ENCODE measurements at regions not wholly inside any gene's neighbourhood (a gene's known extent, or its start where the extent isn't known, plus 50 kb on each side); places are given as distances from the start of the nearest gene placed in this dataset.

DNA sequence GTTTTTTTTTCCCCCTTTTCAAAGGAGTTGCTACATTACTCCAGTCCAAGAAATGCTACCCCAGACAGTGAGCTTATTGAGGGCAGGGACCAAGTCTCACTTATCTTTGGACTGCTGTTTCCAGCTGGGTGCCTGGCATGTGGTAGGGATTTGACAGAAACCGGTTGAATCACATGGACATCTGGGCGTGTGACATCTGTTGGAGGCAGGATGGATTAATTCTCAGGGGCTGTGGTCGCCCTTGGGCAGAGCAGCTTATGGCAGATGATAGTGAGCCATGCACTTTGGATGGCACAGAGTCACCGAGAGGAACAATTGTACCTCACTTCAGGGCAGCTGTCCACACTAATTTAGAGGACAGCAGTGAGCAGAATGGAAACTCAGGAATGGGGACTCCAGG, 254.6 kb upstream of the ID2 start:
- peaks cover 14 to 15% of the 10 kb centered on the region in 2 donors for H3K4me1 ChIP-seq (ENCODE audit: control insufficient read depth in 1 of 2, insufficient read depth in 2 of 2, low read length in 2 of 2)
- DNase-seq = no peak
- H4K20me1 ChIP-seq (ENCODE audit: insufficient read depth, low read length) = no peaks in the 10 kb centered on the region
- Mint-ChIP-seq H3K27me3 (ENCODE audit: low read depth in 3 of 3) (peaks cover 0 to 3% (median 2%) of the 10 kb centered on the region in 3 donors), H3K36me3 (no peaks in the 10 kb centered on the region), H3K4me3 (no peak overlapping the region), H3K27ac (no peak overlapping the region), H3K9me3 (peaks cover 0 to 3% (median 0%) of the 10 kb centered on the region in 7 donors), H3K4me1 (peaks cover 40% of the 10 kb centered on the region)
- H3K9me3 ChIP-seq (replicated peaks in 1 of 2; ENCODE audit: control insufficient read depth in 1 of 2, insufficient read depth in 1 of 2, low read length in 2 of 2) = no peaks in the 10 kb centered on the region
- H3K36me3 ChIP-seq (replicated peaks in 1 of 2; ENCODE audit: control insufficient read depth in 1 of 2, insufficient read depth in 2 of 2, low read length in 2 of 2) = no peaks in the 10 kb centered on the region
- TF ChIP-seq, protein P1, sequence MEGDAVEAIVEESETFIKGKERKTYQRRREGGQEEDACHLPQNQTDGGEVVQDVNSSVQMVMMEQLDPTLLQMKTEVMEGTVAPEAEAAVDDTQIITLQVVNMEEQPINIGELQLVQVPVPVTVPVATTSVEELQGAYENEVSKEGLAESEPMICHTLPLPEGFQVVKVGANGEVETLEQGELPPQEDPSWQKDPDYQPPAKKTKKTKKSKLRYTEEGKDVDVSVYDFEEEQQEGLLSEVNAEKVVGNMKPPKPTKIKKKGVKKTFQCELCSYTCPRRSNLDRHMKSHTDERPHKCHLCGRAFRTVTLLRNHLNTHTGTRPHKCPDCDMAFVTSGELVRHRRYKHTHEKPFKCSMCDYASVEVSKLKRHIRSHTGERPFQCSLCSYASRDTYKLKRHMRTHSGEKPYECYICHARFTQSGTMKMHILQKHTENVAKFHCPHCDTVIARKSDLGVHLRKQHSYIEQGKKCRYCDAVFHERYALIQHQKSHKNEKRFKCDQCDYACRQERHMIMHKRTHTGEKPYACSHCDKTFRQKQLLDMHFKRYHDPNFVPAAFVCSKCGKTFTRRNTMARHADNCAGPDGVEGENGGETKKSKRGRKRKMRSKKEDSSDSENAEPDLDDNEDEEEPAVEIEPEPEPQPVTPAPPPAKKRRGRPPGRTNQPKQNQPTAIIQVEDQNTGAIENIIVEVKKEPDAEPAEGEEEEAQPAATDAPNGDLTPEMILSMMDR (IDR thresholded peaks at IDR 0.05) = no peak
- H3K27me3 ChIP-seq (ENCODE audit: control insufficient read depth in 2 of 2, insufficient read depth in 2 of 2, low read length in 2 of 2) = no peaks in the 10 kb centered on the region
- H3K27ac ChIP-seq (ENCODE audit: low read depth in 1 of 2, low read length in 2 of 2) = no peak overlapping the region
- H3K4me2 ChIP-seq (replicated peaks; ENCODE audit: extremely low read depth, low read length, poor library complexity, severe bottlenecking) = no peak overlapping the region
- no peaks in the 10 kb centered on the region for H3K79me2 ChIP-seq (ENCODE audit: insufficient read depth, low read length)
- intact Hi-C loops (cut with micrococcal nuclease) = no loop called here
- H2AFZ ChIP-seq (ENCODE audit: insufficient read depth, low read depth, low read length, poor library complexity, severe bottlenecking) = no peak overlapping the region
- H3K4me3 ChIP-seq (replicated peaks in 1 of 3; ENCODE audit: low read depth in 2 of 3, low read length in 3 of 3) = no peak overlapping the region
- no peak overlapping the region for H3K9ac ChIP-seq (ENCODE audit: insufficient read depth, low read length, poor library complexity, severe bottlenecking)
- WGBS (ENCODE audit: insufficient coverage) = 87% methylated on average over 3 of the region's 4 CpGs

DNA sequence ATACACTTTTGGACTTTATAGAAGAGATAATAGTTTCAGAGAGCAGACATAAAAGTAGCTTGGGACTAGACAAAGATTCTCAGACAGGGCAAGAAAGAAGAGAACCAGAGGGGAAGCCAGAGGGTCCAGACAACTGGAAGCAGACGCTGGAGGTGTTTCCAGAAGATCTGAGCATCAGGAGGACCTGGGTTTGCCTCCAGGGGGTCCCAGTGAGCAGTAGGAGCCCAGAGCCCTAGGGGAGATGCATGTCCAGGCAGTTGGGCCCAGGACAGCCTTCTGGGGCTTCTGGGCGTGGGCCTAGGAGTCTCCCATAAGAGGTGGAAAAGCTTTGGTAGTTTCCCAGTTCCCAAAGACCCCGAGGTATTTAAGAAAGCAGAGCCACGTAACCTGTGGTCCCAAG, 251.2 kb upstream of the ID2 start:
- Histone ChIP-seq H3K27me3 (ENCODE audit: control insufficient read depth in 2 of 2, insufficient read depth in 2 of 2, low read length in 2 of 2) (no peaks in the 10 kb centered on the region), H3K79me2 (ENCODE audit: insufficient read depth, low read length) (no peaks in the 10 kb centered on the region), H3K4me1 (ENCODE audit: control insufficient read depth in 1 of 2, insufficient read depth in 2 of 2, low read length in 2 of 2) (peaks cover 32 to 37% of the 10 kb centered on the region in 2 donors), H4K20me1 (ENCODE audit: insufficient read depth, low read length) (no peaks in the 10 kb centered on the region), H2AFZ (ENCODE audit: insufficient read depth, low read depth, low read length, poor library complexity, severe bottlenecking) (no peak overlapping the region), H3K36me3 (replicated peaks in 1 of 2; ENCODE audit: control insufficient read depth in 1 of 2, insufficient read depth in 2 of 2, low read length in 2 of 2) (no peaks in the 10 kb centered on the region), H3K4me3 (replicated peaks in 1 of 3; ENCODE audit: low read depth in 2 of 3, low read length in 3 of 3) (no peak overlapping the region), H3K9ac (ENCODE audit: insufficient read depth, low read length, poor library complexity, severe bottlenecking) (no peak overlapping the region), H3K27ac (ENCODE audit: low read depth in 1 of 2, low read length in 2 of 2) (no peak overlapping the region), H3K9me3 (replicated peaks in 1 of 2; ENCODE audit: control insufficient read depth in 1 of 2, insufficient read depth in 1 of 2, low read length in 2 of 2) (no peaks in the 10 kb centered on the region), H3K4me2 (replicated peaks; ENCODE audit: extremely low read depth, low read length, poor library complexity, severe bottlenecking) (no peak overlapping the region)
- TF ChIP-seq, protein P1 (IDR thresholded peaks at IDR 0.05) = no peak
- Mint-ChIP-seq H3K27me3 (ENCODE audit: low read depth in 3 of 3) (peaks cover 0 to 4% (median 3%) of the 10 kb centered on the region in 3 donors), H3K4me3 (no peak overlapping the region), H3K4me1 (peaks cover 54% of the 10 kb centered on the region), H3K27ac (no peak overlapping the region), H3K9me3 (peaks cover 0 to 3% (median 0%) of the 10 kb centered on the region in 7 donors), H3K36me3 (no peaks in the 10 kb centered on the region)
- 84% methylated on average over 4 of the region's 4 CpGs for WGBS (ENCODE audit: insufficient coverage)
- intact Hi-C loops (cut with micrococcal nuclease) = no loop called here
- DNase-seq = no peak

Data from CD14-positive monocyte (primary cell).